HL-60 (cell line): ENCODE measurements at regions not wholly inside any gene's neighbourhood (a gene's known extent, or its start where the extent isn't known, plus 50 kb on each side); places are given as distances from the start of the nearest gene placed in this dataset.

Experiments used
- DNase-seq, 2 experiments: peaks; one replicate each; pipeline ENCODE4 v3.0.0-alpha.2; 2010 to 2020; ENCODE audit warnings: low read depth in 1 of 2, low spot score in 1 of 2
- H3K27ac ChIP-seq: fragments of 250-450 bp; sonication (Bioruptor Pico); replicated peaks from 2 replicates; pipeline ENCODE4 v1.5.1; 2020; ENCODE audit warnings: mild to moderate bottlenecking, moderate library complexity
- H3K27me3 ChIP-seq: fragments of 250-450 bp; sonication (Bioruptor Pico); 2 replicates; pipeline ENCODE4 v1.5.1; 2021; ENCODE audit warnings: mild to moderate bottlenecking, moderate library complexity; ENCODE audit not compliant: insufficient read depth, poor library complexity, severe bottlenecking
- H3K4me3 ChIP-seq: replicated peaks from 2 replicates; pipeline ENCODE4 v1.5.1; 2011; ENCODE audit warnings: mild to moderate bottlenecking, control low read depth, low read length; ENCODE audit not compliant: insufficient read depth
- CTCF ChIP-seq: IDR thresholded peaks from one replicate; pipeline ENCODE4 v1.5.1; 2011; ENCODE audit warnings: low read length, control low read depth, inconsistent platforms; ENCODE audit not compliant: insufficient read depth
- GABPA ChIP-seq: IDR thresholded peaks from 2 replicates; pipeline ENCODE4 v1.6.1; 2012; ENCODE audit warnings: low read depth
- POLR2AphosphoS5 ChIP-seq: IDR thresholded peaks from 2 replicates; pipeline ENCODE4 v1.6.1; 2012; ENCODE audit warnings: low read depth
- SPI1 ChIP-seq: IDR thresholded peaks from 2 replicates; pipeline ENCODE4 v1.6.1; 2012; ENCODE audit warnings: low read depth, mild to moderate bottlenecking, borderline replicate concordance
- TF ChIP-seq, protein P1 (sequence below): IDR thresholded peaks from 2 replicates; pipeline ENCODE4 v1.6.1; 2012; ENCODE audit warnings: low read depth; ENCODE audit not compliant: insufficient replicate concordance

DNA sequence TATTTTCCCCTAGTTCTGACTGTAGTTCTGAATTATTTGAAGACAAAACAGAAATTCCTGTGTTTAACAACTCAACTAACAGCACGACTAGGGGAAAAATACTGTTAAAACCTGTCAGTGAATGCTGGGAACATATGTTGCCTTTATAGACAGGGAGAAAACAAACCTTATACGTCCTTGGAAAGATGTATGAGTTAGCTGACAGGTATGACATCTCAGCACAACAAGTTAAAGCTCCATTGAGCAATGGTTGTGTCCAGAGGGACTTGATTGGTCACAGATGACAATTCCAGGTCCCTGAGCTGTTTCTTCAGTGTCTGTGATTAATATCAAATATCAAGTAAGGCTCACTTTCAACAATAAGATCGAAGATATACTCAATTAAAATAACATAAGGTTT, 58.2 kb upstream of the DDIT4L start:
- Histone ChIP-seq H3K4me3 (no peak overlapping the region), H3K27ac (no peak overlapping the region), H3K27me3 (no peaks in the 10 kb centered on the region)
- TF ChIP-seq POLR2AphosphoS5 (no peak), SPI1 (no peak), CTCF (no peak), GABPA (no peak)
- TF ChIP-seq, protein P1, sequence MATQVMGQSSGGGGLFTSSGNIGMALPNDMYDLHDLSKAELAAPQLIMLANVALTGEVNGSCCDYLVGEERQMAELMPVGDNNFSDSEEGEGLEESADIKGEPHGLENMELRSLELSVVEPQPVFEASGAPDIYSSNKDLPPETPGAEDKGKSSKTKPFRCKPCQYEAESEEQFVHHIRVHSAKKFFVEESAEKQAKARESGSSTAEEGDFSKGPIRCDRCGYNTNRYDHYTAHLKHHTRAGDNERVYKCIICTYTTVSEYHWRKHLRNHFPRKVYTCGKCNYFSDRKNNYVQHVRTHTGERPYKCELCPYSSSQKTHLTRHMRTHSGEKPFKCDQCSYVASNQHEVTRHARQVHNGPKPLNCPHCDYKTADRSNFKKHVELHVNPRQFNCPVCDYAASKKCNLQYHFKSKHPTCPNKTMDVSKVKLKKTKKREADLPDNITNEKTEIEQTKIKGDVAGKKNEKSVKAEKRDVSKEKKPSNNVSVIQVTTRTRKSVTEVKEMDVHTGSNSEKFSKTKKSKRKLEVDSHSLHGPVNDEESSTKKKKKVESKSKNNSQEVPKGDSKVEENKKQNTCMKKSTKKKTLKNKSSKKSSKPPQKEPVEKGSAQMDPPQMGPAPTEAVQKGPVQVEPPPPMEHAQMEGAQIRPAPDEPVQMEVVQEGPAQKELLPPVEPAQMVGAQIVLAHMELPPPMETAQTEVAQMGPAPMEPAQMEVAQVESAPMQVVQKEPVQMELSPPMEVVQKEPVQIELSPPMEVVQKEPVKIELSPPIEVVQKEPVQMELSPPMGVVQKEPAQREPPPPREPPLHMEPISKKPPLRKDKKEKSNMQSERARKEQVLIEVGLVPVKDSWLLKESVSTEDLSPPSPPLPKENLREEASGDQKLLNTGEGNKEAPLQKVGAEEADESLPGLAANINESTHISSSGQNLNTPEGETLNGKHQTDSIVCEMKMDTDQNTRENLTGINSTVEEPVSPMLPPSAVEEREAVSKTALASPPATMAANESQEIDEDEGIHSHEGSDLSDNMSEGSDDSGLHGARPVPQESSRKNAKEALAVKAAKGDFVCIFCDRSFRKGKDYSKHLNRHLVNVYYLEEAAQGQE: no peak
- DNase-seq: no peak

- no peak for DNase-seq
- TF ChIP-seq, protein P1: no peak
- no peak for TF ChIP-seq SPI1
- TF ChIP-seq POLR2AphosphoS5: no peak
- TF ChIP-seq GABPA: no peak
- no peak for TF ChIP-seq CTCF
Measured at GRCh38 chr4:100246697-100247096, 56.4 kb upstream of the DDIT4L start.

GRCh38 chr4:100244347-100244746, 54.1 kb upstream of the DDIT4L start:
- H3K27me3 ChIP-seq: no peaks in the 10 kb centered on the region
- no peak overlapping the region for H3K4me3 ChIP-seq
- no peak overlapping the region for H3K27ac ChIP-seq
- TF ChIP-seq GABPA: no peak
- TF ChIP-seq POLR2AphosphoS5: no peak
- no peak for TF ChIP-seq CTCF
- no peak for TF ChIP-seq SPI1
- TF ChIP-seq, protein P1: no peak
- DNase-seq: no peak

More at GRCh38 chr4:100246697-100247096, 56.4 kb upstream of the DDIT4L start:
- H3K27ac ChIP-seq: no peak overlapping the region
- H3K4me3 ChIP-seq: no peak overlapping the region
- no peaks in the 10 kb centered on the region for H3K27me3 ChIP-seq
